A673 (cell line): ENCODE measurements at regions not wholly inside any gene's neighbourhood (a gene's known extent, or its start where the extent isn't known, plus 50 kb on each side); places are given as distances from the start of the nearest gene placed in this dataset.
"Not testable (repeated sequence)": the region's sequence is repeated elsewhere in the genome, so short reads cannot be mapped to it uniquely, and the experiment has no call there.

Experiments used
- BruUV-seq: library from RNA; stranded (reverse); fragments of 400-500 nt; replicated peaks from 2 replicates; lab custom pipeline; 2021; lab: Mats Ljungman, UMichigan
- CTCF ChIA-PET: fragments of 300-600 bp; sonication (Branson Sonifier 250); formaldehyde crosslinking; loops from one replicate; lab custom pipeline; 2022; ENCODE audit warnings: antibody characterized with exemption; lab: Charles Lee
- POLR2A ChIA-PET: fragments of 300-600 bp; sonication (Branson Sonifier 250); formaldehyde crosslinking; loops from one replicate; lab custom pipeline; 2022; ENCODE audit warnings: antibody characterized with exemption; ENCODE audit not compliant: low non-redundant PET; lab: Charles Lee
- DNase-seq: peaks from one replicate; pipeline ENCODE4 v3.0.0-alpha.2; 2015; ENCODE audit warnings: low spot score
- H3K27ac ChIP-seq: fragments of 200-600 bp; sonication (generic); 2 replicates; pipeline ENCODE4 v1.5.1; 2016; ENCODE audit warnings: mixed run types, low read depth, mild to moderate bottlenecking, mixed read lengths, antibody characterized with exemption, low read length; ENCODE audit not compliant: poor library complexity, severe bottlenecking
- H3K27me3 ChIP-seq: fragments of 200-600 bp; sonication (generic); replicated peaks from 2 replicates; pipeline ENCODE4 v1.6.1; 2017; ENCODE audit warnings: mixed run types, low read depth, mild to moderate bottlenecking, mixed read lengths, antibody characterized with exemption, low read length; ENCODE audit not compliant: insufficient read depth, poor library complexity
- H3K36me3 ChIP-seq: fragments of 200-600 bp; sonication (generic); 2 replicates; pipeline ENCODE4 v1.6.1; 2016; ENCODE audit warnings: mixed run types, mild to moderate bottlenecking, mixed read lengths, antibody characterized with exemption, low read length; ENCODE audit not compliant: insufficient read depth, poor library complexity, severe bottlenecking
- H3K4me1 ChIP-seq: fragments of 200-600 bp; sonication (generic); 2 replicates; pipeline ENCODE4 v1.6.1; 2017; ENCODE audit warnings: mixed run types, mild to moderate bottlenecking, mixed read lengths, antibody characterized with exemption, low read length; ENCODE audit not compliant: insufficient read depth, poor library complexity, severe bottlenecking
- H3K4me3 ChIP-seq: fragments of 200-600 bp; sonication (generic); 2 replicates; pipeline ENCODE4 v1.5.1; 2016; ENCODE audit warnings: low read depth, mixed run types, mild to moderate bottlenecking, mixed read lengths, low read length; ENCODE audit not compliant: poor library complexity, severe bottlenecking
- H3K9me3 ChIP-seq: fragments of 200-600 bp; sonication (generic); 2 replicates; pipeline ENCODE4 v1.6.1; 2016; ENCODE audit warnings: mixed run types, low read depth, mild to moderate bottlenecking, mixed read lengths, antibody characterized with exemption, low read length; ENCODE audit not compliant: poor library complexity, severe bottlenecking
- intact Hi-C: fragments of 100-400 bp; cut with micrococcal nuclease; formaldehyde crosslinking; loops from one replicate; pipeline ENCODE4 v1.10.0; 2022; ENCODE audit not compliant: unreplicated experiment

DNA sequence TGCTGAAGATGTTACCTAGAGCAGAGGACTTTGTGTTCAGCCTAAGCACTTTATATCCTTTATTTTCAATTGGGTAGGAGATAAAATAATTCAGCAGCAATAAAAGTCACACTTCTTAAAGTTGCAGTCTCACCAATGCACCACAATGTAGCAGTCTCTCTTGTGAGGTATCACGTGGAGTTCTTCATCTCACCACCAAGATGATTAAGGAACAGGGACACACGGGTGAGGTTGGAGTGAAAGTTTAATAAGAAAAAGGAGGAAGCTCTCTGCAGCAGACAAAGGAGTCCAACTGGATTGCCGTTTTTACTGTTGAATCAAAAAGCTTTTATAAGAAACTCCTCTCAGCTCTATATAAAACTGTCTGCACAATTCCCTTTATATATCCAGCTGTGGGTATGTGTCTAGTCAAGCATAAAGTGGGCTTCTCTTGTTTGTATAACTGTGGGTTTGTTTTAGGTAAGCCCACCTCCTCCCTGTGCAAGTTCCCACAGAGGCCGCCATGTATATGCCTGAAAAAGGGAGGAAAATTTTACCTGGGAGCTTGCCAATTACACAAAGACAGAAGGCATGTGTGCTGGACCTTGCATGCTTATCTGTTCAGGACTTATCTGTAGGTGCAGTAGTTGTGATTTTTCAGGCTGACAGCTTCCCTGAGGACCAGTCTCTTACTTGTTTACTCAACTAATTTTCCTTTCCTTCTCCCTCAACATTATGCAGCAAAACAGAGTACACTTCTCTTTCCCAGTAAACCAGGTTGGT is 1497.2 kb upstream of the TPTE start:
- H3K4me3 ChIP-seq, BruUV-seq, intact Hi-C loops, DNase-seq, H3K27ac ChIP-seq, H3K36me3 ChIP-seq, CTCF ChIA-PET, POLR2A ChIA-PET, H3K4me1 ChIP-seq, H3K27me3 ChIP-seq: not testable (repeated sequence)
- H3K9me3 ChIP-seq = peaks cover 14% of the 10 kb centered on the region

DNA sequence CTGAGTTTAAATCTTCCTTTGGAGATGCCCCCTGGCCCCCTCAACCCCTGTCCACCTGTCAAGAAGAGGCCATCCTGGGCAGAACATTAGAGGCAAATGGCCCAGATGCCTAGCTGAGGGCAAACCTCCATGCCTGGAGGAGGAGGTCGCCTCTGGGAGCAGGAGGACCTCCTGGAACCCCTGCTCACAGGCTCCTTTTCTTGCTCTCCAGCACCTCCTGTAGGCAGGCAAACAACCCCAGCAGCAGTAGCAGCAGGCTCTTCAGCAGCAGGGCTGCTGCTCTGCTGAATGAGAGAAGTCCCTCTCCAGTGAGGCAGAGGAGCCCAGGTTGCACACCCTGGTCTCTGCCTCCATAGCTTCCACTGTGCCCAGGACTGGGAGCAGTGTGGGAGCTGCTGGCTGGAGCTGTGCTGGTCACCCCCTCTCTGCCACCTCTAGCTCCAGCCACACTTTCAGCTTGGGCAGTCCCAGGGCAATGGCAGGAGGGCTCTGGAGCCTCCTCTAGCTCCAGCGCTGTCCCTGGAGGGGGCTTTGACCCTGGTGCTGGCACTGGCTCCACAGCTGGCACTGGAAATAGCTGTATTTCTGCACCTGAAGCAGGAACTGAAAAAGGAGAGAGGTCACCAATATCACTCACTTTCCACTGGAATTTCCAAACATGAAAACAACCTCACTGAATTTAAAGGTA is 1494.5 kb upstream of the TPTE start:
- H3K36me3 ChIP-seq, H3K27ac ChIP-seq, H3K27me3 ChIP-seq, intact Hi-C loops, H3K4me1 ChIP-seq, H3K4me3 ChIP-seq, POLR2A ChIA-PET, CTCF ChIA-PET, BruUV-seq, DNase-seq: not testable (repeated sequence)
- H3K9me3 ChIP-seq = peaks cover 14% of the 10 kb centered on the region

DNA sequence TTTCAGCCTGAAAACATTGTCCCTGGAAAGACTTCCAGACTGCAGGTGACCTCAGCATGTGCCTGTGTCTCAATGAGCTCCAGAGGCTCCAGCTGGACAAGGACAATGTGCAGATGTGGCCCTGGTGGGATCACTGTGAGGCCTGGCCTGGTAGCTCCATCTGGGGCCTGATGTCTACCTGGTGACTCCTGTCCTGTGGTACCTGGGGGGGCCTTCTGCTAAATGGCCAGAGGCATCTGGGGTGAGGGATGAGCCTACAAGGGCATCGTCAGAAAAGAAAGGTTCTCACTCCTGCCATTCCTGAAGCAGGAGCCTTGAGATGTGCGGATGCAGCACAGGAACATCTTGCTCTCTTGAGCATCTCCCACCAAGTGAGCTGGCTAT is 1494.0 kb upstream of the TPTE start:
- H3K4me1 ChIP-seq, POLR2A ChIA-PET, H3K36me3 ChIP-seq, H3K27me3 ChIP-seq, H3K27ac ChIP-seq, H3K4me3 ChIP-seq, BruUV-seq, DNase-seq, CTCF ChIA-PET, intact Hi-C loops: not testable (repeated sequence)
- H3K9me3 ChIP-seq = peaks cover 11% of the 10 kb centered on the region

DNA sequence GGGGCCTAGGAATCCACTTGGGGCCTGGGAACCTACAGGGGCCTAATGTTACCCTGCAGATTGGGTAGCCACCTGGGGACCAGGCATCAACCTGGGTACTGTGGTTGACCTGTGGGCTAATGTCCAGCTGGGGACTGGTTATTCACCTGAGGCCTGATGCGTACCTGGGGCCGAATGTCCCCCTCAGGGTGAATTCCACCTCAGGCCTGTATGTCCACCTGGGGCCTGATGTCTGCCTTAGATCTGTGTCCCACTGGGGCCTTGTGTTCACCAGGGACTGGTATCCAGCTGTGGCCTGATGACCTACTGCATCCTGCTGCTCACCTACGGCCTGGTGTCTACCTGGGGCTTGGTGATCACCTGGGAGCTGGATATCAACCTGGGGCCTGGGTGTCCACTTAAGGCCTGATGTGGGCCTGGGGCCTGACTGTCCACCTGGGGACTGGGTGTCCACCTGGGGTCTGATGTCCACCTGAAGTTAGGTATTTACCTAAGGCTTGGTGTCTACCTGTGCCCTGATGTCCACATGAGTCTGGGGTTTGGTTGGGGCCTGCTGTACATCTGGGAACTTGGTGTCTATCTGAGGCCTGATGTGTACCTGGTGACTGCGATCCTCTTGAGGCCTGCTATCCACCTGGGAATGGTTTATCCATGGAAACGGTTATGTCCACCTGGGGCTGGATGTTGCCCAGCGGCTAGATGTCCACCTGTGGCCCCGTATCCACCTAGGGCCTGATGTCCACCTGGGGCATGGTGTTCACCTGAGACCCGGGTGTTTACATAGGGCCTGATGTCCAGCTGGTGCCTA is 1492.6 kb upstream of the TPTE start:
- H3K36me3 ChIP-seq, BruUV-seq, CTCF ChIA-PET, H3K4me1 ChIP-seq, H3K4me3 ChIP-seq, intact Hi-C loops, POLR2A ChIA-PET, DNase-seq, H3K27me3 ChIP-seq, H3K27ac ChIP-seq, H3K9me3 ChIP-seq: not testable (repeated sequence)

DNA sequence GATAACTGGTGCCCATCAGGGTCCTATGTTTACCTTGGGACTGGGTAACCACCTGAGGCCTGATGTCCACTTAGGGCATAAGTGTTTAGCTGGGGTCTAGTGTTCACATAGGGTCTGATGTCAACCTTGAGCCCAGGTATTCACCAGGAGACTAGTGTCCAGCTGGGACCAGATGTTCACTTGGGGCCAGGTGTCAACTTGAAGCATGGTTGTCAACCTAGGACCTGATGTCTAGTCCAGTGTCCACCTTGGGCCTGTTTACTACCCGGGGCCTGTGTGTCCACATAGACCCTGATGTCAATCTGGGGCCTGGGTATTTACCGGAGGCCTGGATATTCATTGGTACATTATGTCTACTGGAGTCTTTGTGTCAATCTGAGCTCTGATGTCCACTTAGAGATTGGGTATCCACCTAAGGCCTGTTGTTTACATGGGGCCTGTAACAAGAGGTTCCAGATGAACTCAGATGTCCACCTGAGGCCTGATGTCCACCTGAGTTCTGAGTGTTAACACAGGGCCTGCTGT is 1491.2 kb upstream of the TPTE start:
- intact Hi-C loops, H3K9me3 ChIP-seq: not testable (repeated sequence)

DNA sequence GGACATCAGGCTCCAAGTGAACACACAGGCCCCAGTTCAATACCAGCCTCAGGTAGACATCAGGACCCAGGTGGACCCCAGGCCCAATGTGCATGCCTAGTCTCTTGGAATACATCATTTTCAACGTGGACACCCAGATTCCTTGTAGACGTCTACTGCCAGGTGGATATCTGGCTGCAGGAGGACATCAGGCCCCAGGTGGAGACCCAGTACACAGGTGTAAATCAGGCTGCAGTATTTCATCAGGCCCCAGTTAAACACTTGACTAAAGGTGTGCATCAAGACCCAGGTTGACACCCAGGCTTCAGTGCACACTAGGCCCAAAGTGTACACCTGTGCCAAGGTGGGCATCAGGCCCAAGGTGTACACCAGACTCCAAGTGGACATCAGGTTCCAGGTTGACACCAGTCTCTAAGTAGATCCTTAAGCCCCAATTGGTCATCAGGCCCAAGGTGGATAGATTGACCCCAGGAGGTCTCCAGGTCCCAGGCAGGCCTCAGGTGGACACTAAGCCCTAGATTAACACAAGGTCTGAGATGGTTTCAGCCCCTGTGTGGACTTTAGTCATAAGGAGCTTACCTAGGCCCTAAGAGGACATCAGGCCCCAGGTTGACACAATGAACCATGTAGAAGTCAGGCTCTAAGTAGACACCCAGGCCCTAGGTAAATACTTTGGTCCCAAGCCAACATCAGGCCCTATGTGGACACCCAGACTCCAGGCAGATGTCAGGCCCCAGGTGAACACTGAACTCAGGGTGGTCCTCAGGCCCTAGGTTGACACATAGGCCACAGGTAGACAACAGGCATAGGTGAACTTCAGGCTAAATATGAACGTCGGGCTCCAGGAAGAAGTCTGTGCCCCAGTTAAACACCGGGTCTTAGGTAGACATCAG is 1489.7 kb upstream of the TPTE start:
- not testable (repeated sequence) for DNase-seq

More for the DNA sequence above, 1491.2 kb upstream of the TPTE start:
- H3K4me3 ChIP-seq, H3K27ac ChIP-seq, CTCF ChIA-PET, BruUV-seq, H3K36me3 ChIP-seq, H3K4me1 ChIP-seq, DNase-seq, POLR2A ChIA-PET, H3K27me3 ChIP-seq: not testable (repeated sequence)

More for the DNA sequence above, 1489.7 kb upstream of the TPTE start:
- H3K9me3 ChIP-seq, BruUV-seq, H3K4me3 ChIP-seq, H3K4me1 ChIP-seq, H3K27ac ChIP-seq, intact Hi-C loops, CTCF ChIA-PET, H3K27me3 ChIP-seq, H3K36me3 ChIP-seq, POLR2A ChIA-PET: not testable (repeated sequence)
